ENCODE measurements at regions not wholly inside any gene's neighbourhood (a gene's known extent, or its start where the extent isn't known, plus 50 kb on each side); places are given as distances from the start of the nearest gene placed in this dataset.

DNA sequence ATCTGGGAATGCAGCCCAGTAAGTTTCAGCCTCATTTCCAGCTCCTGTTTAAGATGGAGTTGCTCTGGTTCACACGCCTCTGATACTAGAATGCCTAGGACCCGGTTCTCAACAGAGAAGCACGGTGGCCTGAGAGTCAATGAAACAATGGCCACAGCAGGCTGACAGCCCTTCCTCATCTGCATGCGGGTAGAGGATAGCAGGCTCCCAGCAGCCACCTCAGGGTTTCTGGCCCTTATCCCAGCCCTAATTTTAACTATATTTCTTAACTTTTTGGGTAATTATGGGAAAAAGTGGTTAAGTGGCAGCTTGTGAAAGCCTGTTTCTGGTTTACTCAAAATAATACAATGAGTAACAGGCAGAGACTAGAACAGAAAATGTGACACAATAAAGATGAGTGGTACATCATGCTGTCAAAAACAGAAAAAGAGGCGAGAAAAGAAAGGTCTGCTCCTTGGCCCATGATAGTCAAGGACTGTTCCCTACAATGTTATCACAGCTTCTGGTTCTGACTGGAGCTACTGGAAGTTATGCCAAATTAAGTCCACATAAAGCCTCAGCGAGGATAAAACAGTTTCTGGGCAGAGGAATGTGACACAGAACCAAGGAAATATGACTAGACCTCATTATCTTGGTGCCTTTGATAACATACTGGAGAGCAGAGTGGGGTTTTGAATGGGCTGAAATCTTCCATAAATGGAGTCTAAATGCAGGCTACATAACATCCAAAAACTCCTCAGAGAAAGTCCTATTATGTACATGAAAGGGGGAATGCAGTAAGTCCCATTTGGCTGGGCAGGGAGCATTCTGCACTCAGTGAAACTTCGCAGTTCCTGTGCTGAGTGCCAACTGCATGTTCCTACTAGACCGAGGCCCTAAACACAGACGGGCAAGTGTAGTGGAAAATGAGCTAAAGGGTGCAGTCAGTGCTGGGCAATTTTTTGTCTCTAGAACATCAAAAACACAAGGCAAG is 92.1 kb downstream of the NIBAN1 start:
- TF ChIP-seq, protein P1, sequence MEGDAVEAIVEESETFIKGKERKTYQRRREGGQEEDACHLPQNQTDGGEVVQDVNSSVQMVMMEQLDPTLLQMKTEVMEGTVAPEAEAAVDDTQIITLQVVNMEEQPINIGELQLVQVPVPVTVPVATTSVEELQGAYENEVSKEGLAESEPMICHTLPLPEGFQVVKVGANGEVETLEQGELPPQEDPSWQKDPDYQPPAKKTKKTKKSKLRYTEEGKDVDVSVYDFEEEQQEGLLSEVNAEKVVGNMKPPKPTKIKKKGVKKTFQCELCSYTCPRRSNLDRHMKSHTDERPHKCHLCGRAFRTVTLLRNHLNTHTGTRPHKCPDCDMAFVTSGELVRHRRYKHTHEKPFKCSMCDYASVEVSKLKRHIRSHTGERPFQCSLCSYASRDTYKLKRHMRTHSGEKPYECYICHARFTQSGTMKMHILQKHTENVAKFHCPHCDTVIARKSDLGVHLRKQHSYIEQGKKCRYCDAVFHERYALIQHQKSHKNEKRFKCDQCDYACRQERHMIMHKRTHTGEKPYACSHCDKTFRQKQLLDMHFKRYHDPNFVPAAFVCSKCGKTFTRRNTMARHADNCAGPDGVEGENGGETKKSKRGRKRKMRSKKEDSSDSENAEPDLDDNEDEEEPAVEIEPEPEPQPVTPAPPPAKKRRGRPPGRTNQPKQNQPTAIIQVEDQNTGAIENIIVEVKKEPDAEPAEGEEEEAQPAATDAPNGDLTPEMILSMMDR (IDR thresholded peaks at IDR 0.05; ENCODE audit: low read length): no peak
- no peak for TF ChIP-seq EZH2 (optimal IDR thresholded peaks at IDR 0.05; ENCODE audit: low read depth, low read length)
